CD14-positive monocyte (primary cell): ENCODE measurements at regions not wholly inside any gene's neighbourhood (a gene's known extent, or its start where the extent isn't known, plus 50 kb on each side); places are given as distances from the start of the nearest gene placed in this dataset.

Experiments used
- DNase-seq, 3 donors: peaks; one replicate each; pipeline ENCODE4 v3.0.0-alpha.2; 2011 to 2022
- H2AFZ ChIP-seq: 2 replicates; pipeline ENCODE4 v1.6.0; 2012; ENCODE audit warnings: mild to moderate bottlenecking, low read depth, low read length, inconsistent platforms; ENCODE audit not compliant: insufficient read depth, poor library complexity, severe bottlenecking
- H3K27ac ChIP-seq, 2 donors: 1 replicate in 1 of 2; 2 replicates in 1 of 2; pipeline ENCODE4 v1.5.1; 2012 to 2013; ENCODE audit warnings: low read length in 2 of 2, control low read depth in 1 of 2, inconsistent platforms in 1 of 2, low read depth in 1 of 2, mild to moderate bottlenecking in 1 of 2
- H3K27me3 ChIP-seq, 2 donors: one replicate each; pipeline versions ENCODE4 v1.6.0 to v1.6.1; 2011 to 2013; ENCODE audit warnings: low read length in 2 of 2; ENCODE audit not compliant: control insufficient read depth in 2 of 2, insufficient read depth in 2 of 2
- H3K36me3 ChIP-seq, 2 donors: replicated peaks in 1 of 2; 1 replicate in 1 of 2; 2 replicates in 1 of 2; pipeline versions ENCODE4 v1.5.1 to v1.6.1; 2012 to 2013; ENCODE audit warnings: low read length in 2 of 2, control low read depth in 1 of 2, inconsistent platforms in 1 of 2, mild to moderate bottlenecking in 1 of 2; ENCODE audit not compliant: insufficient read depth in 2 of 2, control insufficient read depth in 1 of 2
- H3K4me1 ChIP-seq, 2 donors: 1 replicate in 1 of 2; 2 replicates in 1 of 2; pipeline versions ENCODE4 v1.5.1 to v1.6.1; 2012 to 2013; ENCODE audit warnings: low read length in 2 of 2, control low read depth in 1 of 2, inconsistent platforms in 1 of 2, mild to moderate bottlenecking in 1 of 2, moderate library complexity in 1 of 2; ENCODE audit not compliant: insufficient read depth in 2 of 2, control insufficient read depth in 1 of 2
- H3K4me2 ChIP-seq: replicated peaks from 2 replicates; pipeline ENCODE3; 2012; ENCODE audit warnings: low read length, moderate library complexity, mild to moderate bottlenecking; ENCODE audit not compliant: poor library complexity, severe bottlenecking; ENCODE audit errors: extremely low read depth
- H3K4me3 ChIP-seq, 3 experiments: fragments of 200-600 bp in 1 of 3; sonication (generic) in 1 of 3; replicated peaks in 1 of 3; 1 replicate in 2 of 3; 2 replicates in 1 of 3; pipeline ENCODE4 v1.5.1; 2011 to 2013; ENCODE audit warnings: low read length in 3 of 3, mild to moderate bottlenecking in 3 of 3, control low read depth in 2 of 3, low read depth in 2 of 3, inconsistent platforms in 1 of 3, moderate library complexity in 1 of 3
- H3K79me2 ChIP-seq: 2 replicates; pipeline ENCODE4 v1.6.0; 2012; ENCODE audit warnings: mild to moderate bottlenecking, control low read depth, inconsistent platforms, low read length, moderate library complexity; ENCODE audit not compliant: insufficient read depth
- H3K9ac ChIP-seq: 2 replicates; pipeline ENCODE4 v1.6.0; 2017; ENCODE audit warnings: low read length, mild to moderate bottlenecking; ENCODE audit not compliant: insufficient read depth, poor library complexity, severe bottlenecking
- H3K9me3 ChIP-seq, 2 donors: replicated peaks in 1 of 2; 1 replicate in 1 of 2; 2 replicates in 1 of 2; pipeline versions ENCODE4 v1.5.1 to v1.6.1; 2012 to 2013; ENCODE audit warnings: low read length in 2 of 2, control low read depth in 1 of 2; ENCODE audit not compliant: control insufficient read depth in 1 of 2, insufficient read depth in 1 of 2
- H4K20me1 ChIP-seq: 2 replicates; pipeline ENCODE4 v1.6.0; 2012; ENCODE audit warnings: mild to moderate bottlenecking, low read length, control low read depth, moderate library complexity; ENCODE audit not compliant: insufficient read depth
- H3K27ac Mint-ChIP-seq, 7 donors: one replicate each; pipeline ENCODE4 v1.8.0; 2020; ENCODE audit warnings: mild to moderate bottlenecking in 7 of 7, mixed read lengths in 7 of 7, moderate library complexity in 6 of 7, inconsistent platforms in 2 of 7
- H3K27me3 Mint-ChIP-seq, 3 donors: one replicate each; pipeline ENCODE4 v1.8.0; 2021 to 2022; ENCODE audit warnings: low read depth in 3 of 3, mild to moderate bottlenecking in 3 of 3, mixed read lengths in 3 of 3, moderate library complexity in 3 of 3, inconsistent platforms in 1 of 3
- H3K36me3 Mint-ChIP-seq, 2 donors: one replicate each; pipeline ENCODE4 v1.8.0; 2020; ENCODE audit warnings: mixed read lengths in 2 of 2, inconsistent platforms in 1 of 2, mild to moderate bottlenecking in 1 of 2
- H3K4me1 Mint-ChIP-seq: one replicate; pipeline ENCODE4 v1.8.0; 2020; ENCODE audit warnings: mild to moderate bottlenecking, mixed read lengths
- H3K4me3 Mint-ChIP-seq, 2 donors: one replicate each; pipeline ENCODE4 v1.8.0; 2020; ENCODE audit warnings: mild to moderate bottlenecking in 2 of 2, mixed read lengths in 2 of 2, moderate library complexity in 1 of 2
- H3K9me3 Mint-ChIP-seq, 7 donors: one replicate each; pipeline ENCODE4 v1.8.0; 2020 to 2022; ENCODE audit warnings: mixed read lengths in 7 of 7, mild to moderate bottlenecking in 6 of 7, moderate library complexity in 6 of 7, inconsistent platforms in 2 of 7
- WGBS: methylation state at CpG from one replicate; pipeline ENCODE4 v1.1.5; 2013; ENCODE audit warnings: missing lambda C conversion rate; ENCODE audit not compliant: insufficient coverage; 5-methylcytosine and 5-hydroxymethylcytosine counted together
- intact Hi-C, 2 donors: fragments of 100-400 bp; cut with micrococcal nuclease; formaldehyde crosslinking; loops; one replicate each; pipeline versions ENCODE4 v1.15.0 to v1.15.1; 2023
- TF ChIP-seq, protein P1 (sequence below): fragments of 200-600 bp; IDR thresholded peaks from one replicate; pipeline ENCODE4 v1.8.0; 2022; ENCODE audit warnings: antibody characterized with exemption, mild to moderate bottlenecking

DNA sequence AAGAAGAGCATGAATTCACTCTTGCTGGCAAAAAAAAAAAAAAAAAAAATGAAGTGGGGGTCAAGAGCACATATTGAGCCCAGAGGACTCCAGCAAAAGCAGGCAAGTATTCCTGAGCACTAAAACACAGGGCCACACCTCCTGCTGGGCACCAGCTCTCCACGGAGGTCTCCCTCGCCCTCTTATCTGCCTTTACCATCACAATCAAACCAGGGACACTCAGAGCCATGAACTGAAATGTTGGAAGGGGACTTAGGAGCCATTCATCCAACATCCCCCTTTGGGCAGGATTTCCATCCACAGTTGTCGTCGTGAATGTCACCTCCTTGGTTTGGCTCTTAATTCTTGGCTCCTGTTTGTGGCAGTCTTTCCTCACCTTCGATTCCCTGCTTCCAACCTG is 89.8 kb upstream of the GNAO1 start:
- Mint-ChIP-seq H3K4me3 (no peak overlapping the region), H3K36me3 (no peaks in the 10 kb centered on the region), H3K4me1 (no peaks in the 10 kb centered on the region), H3K9me3 (peaks cover 0 to 4% (median 0%) of the 10 kb centered on the region in 7 donors), H3K27ac (no peak overlapping the region), H3K27me3 (peaks cover 4 to 13% (median 6%) of the 10 kb centered on the region in 3 donors)
- Histone ChIP-seq H3K27me3 (peaks cover 0 to 2% of the 10 kb centered on the region in 2 donors), H2AFZ (no peak overlapping the region), H3K36me3 (no peaks in the 10 kb centered on the region), H3K9me3 (no peaks in the 10 kb centered on the region), H3K79me2 (no peaks in the 10 kb centered on the region), H3K27ac (no peak overlapping the region), H3K9ac (no peak overlapping the region), H3K4me1 (no peaks in the 10 kb centered on the region), H3K4me3 (no peak overlapping the region), H3K4me2 (no peak overlapping the region), H4K20me1 (no peaks in the 10 kb centered on the region)
- DNase-seq = no peak
- WGBS = no CpG with 5 or more reads among the region's 5 CpGs
- TF ChIP-seq, protein P1, sequence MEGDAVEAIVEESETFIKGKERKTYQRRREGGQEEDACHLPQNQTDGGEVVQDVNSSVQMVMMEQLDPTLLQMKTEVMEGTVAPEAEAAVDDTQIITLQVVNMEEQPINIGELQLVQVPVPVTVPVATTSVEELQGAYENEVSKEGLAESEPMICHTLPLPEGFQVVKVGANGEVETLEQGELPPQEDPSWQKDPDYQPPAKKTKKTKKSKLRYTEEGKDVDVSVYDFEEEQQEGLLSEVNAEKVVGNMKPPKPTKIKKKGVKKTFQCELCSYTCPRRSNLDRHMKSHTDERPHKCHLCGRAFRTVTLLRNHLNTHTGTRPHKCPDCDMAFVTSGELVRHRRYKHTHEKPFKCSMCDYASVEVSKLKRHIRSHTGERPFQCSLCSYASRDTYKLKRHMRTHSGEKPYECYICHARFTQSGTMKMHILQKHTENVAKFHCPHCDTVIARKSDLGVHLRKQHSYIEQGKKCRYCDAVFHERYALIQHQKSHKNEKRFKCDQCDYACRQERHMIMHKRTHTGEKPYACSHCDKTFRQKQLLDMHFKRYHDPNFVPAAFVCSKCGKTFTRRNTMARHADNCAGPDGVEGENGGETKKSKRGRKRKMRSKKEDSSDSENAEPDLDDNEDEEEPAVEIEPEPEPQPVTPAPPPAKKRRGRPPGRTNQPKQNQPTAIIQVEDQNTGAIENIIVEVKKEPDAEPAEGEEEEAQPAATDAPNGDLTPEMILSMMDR = no peak
- intact Hi-C loops = no loop called here

DNA sequence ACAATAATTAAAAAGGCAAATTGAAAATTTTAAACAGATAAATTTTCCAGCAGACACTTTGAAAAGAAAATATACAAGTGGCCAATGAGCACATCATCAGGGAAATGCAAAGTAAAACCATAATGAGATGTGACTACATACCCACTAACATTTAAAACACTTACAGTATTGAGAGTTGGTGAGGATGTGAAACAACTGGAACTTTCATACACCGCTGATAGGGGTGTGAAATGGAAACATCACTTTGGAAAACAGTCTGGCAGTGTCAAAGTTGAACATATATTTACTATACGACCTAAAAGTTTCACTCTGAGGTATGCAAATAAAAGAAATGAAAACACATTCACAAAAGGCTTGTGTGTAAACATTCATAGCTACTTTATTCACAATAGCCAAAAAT is 94.0 kb upstream of the GNAO1 start:
- Mint-ChIP-seq H3K4me3 (no peak overlapping the region), H3K36me3 (no peaks in the 10 kb centered on the region), H3K27ac (no peak overlapping the region), H3K4me1 (no peaks in the 10 kb centered on the region), H3K27me3 (peaks cover 1 to 14% (median 4%) of the 10 kb centered on the region in 3 donors), H3K9me3 (peaks cover 0 to 5% (median 0%) of the 10 kb centered on the region in 7 donors)
- Histone ChIP-seq H3K27me3 (peaks cover 0 to 2% of the 10 kb centered on the region in 2 donors), H3K9me3 (no peaks in the 10 kb centered on the region), H3K27ac (no peak overlapping the region), H3K9ac (no peak overlapping the region), H3K4me2 (no peak overlapping the region), H2AFZ (no peak overlapping the region), H3K36me3 (no peaks in the 10 kb centered on the region), H3K4me1 (no peaks in the 10 kb centered on the region), H3K4me3 (no peak overlapping the region), H4K20me1 (no peaks in the 10 kb centered on the region), H3K79me2 (no peaks in the 10 kb centered on the region)
- no CpG with 5 or more reads among the region's 2 CpGs for WGBS
- TF ChIP-seq, protein P1 = no peak
- no peak for DNase-seq
- intact Hi-C loops = no loop called here
